ENCODE measurements at regions not wholly inside any gene's neighbourhood (a gene's known extent, or its start where the extent isn't known, plus 50 kb on each side); places are given as distances from the start of the nearest gene placed in this dataset.

DNA sequence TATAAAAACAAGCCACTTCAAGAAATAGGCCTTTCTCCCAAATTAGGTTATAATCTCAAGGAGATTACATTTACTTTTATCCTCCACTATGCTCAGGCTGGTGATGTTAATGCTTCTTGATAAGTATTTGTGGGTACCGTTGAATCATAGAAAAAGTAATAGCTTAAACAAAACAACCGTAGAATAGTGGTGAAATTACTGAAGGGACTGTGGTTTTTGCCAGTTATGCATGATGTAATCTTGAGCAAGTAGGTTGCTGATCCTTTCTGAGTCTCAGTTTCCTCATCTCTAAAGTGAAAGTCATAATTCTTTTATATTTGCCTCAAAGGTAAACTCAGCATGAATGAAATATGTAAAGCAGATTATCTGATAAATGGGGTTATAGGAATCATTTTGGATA lies 187.3 kb upstream of the JAG1 start:
- DNase-seq (ENCODE audit: low spot score) = no peak
- no peak for ATAC-seq

DNA sequence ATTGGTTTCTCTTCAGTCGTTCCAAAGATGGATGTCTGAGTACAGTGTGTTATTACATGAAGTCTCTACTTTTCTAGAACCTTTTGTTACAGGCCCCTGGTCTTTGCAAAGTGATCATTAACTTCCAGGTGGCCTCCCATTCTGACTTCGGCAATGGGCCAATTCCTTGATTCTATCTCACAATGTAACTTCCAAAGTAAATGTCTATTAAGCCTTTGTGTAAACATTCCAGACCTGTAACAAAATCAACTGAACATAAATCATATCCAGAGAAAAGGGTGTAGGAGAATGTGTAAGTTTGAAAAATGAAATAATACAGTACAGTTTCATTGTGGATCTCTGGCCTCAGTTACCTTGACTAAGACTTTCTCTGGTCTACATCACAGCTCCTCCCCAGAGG lies 187.8 kb upstream of the JAG1 start:
- ATAC-seq (no peak), DNase-seq (ENCODE audit: low spot score) (no peak)

DNA sequence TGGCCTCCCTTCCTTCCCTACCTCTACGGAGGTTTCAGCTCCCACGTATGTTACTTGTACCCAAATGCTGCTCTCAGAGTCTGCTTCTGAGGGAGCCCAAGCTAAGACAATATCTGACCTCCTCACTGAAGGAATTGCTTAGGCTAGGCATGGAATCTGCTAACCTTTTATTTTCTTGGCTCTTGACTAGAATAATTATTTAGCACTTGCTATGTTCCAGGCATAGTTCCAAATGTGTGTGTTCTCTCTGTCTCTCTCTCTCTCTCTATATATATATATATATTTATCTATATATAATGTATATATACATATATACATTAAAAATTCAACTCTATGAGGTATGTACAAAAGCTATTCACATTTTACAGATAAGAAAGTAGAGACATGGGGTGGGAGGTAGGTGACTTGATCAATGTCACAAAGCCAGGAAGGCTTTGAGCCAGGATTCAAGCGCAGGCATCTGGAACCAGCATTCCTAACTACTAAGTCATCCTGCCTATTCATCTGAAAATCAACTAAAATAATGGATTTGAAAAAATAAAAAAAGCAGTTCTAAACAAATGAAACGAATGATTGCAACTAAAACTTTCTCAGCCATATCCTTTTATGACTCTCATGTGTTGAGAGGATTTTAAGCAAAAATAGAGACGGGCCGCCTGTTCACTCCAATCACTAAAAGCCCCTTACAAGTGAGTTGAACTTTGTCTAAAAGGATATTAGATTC lies 189.7 kb upstream of the JAG1 start:
- no peak for DNase-seq (ENCODE audit: low spot score)
- ATAC-seq = no peak

DNA sequence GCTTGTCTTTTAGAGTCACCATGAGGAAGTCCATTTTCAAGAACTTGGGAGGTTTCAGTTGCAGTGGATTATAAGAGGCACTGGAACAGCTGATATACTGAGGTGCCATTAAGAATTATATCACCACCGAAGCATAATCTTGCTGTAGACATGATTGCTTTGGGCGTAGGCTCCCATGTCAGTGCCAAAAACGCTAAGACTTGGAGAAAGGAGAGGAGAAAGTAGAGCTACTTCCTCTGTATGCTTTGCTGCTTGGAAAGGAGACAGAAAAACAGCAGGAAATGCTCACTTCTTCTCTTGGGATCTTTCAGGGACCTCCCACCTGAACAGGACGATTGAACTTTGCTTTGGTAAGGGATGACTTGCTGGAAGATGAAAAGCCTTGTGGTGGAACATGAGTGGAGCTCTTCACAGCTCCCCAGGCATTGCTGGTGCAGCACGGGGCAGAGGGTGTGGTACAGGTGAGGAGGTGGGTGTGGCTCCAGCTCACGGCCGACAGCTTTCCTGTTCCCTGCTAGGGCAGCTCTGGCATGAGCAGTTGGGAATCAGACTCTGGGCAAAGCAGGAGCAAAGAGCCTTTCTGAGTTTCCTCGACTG lies 190.4 kb upstream of the JAG1 start:
- ATAC-seq (no peak), DNase-seq (ENCODE audit: low spot score) (no peak)

DNA sequence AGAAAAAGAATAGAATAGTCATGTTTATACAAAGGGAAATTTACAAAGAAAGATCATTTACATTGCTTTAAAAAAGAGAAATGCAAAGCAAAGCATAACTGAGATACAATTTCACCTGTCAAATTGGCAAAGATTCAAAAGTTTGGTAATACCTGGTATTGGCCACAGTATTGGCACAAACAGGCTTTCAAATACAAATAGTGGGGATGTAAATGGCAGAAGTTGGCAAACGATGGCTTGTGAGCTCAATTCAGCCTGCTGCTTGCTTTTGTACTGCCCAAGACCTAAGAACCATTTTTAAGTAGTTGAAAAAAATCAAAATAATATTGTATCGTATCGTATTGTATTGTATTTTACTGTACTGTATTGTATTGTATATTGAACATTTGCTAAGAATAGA lies 194.5 kb upstream of the JAG1 start:
- ATAC-seq = no peak
- no peak for DNase-seq (ENCODE audit: low spot score)

DNA sequence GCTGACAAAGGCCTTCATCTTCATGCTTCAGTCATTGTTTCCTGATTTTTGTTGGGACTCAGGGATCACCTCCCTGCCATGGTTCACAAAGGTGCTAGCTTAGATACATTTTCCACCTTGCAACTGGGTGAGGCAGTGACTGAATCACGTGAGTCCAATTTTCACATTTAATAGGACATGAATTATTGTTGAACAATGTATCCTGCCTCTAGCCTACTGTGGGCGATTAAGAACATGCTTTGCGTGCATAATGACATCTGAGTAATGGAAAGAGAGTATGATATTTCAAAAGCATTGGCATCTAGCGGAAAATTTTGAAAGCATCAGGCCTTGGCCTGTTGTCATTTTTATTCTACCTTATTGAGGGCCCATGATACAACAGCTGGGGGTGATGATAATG lies 199.2 kb upstream of the JAG1 start:
- ATAC-seq (no peak), DNase-seq (ENCODE audit: low spot score) (no peak)

DNA sequence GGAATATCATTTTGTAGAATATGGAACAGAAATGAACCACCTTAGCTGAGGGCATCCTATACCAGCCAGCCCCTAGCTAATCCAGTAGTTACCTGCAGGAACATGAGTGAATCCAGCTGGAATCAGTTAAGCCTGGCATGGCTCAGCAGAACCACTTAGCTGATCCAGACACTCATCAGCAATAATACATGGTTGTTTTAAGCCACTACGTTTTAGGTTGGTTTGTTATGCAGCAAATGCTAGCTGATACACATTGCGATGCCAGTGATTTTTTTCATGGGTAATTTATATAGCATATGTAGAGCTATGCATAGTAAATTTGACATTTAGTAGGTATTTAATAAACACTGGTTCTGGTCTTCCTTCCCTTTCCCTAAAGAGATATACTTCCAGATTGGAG lies 201.9 kb upstream of the JAG1 start:
- DNase-seq (ENCODE audit: low spot score) = no peak
- ATAC-seq = no peak

DNA sequence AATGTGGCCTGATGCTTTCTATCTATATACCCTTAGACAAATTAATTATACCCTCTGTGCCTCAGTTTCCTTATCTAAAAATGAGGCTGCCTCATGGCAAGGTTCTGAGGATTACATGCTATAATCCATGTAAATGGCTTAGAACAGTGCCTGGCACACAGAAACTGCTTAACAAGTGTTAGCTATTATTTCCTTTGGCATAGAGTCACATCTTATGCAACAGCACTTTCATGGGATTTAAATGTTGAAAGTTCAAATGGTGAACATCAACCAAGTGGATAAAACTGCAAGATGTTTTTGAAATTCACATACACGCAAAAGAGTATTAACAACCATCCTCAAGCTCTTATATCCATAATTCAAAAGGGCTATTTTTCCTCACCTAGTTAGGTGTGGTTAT lies 202.8 kb upstream of the JAG1 start:
- ATAC-seq (peak; percentile 84), DNase-seq (ENCODE audit: low spot score) (no peak)

DNA sequence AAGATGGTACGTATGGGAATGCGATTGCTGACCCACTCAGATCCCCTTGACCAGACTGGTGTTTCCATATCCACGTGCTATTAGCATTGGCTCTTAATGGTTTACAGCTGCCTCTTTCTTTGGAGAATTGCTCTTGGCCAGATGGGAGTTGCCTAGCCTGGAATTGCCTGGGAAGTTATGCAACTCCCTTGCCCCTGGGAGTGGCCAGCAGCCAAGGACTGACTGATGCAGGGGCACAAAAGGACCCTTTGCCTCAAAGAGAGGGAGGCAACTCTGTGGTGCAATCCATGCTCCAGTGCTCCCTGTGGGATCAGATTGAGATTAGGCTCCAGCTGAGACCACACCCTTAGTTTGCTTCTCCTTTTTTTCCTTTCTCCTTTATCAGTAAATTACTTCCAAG lies 203.5 kb upstream of the JAG1 start:
- DNase-seq (ENCODE audit: low spot score) (no peak), ATAC-seq (no peak)

DNA sequence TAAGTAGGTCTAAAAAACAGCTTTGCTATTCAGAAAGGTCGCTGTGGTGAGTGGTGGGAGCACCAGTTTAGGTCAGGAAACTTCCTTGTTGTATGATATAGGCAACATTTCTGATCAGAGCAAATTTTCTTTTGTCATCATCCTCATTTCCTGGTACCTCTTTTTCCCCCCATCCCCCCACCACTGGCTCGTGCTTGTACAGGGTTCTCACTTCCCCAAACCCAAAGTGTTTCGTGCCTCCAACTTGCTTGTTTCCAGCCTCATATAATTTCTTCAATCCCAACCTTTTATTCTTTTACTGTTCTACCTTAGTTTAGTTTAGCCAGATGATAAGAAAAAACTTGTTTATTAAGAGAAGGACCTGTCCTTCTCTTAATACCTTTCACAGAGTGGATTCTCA lies 209.4 kb upstream of the JAG1 start:
- no peak for DNase-seq (ENCODE audit: low spot score)
- ATAC-seq = no peak

DNA sequence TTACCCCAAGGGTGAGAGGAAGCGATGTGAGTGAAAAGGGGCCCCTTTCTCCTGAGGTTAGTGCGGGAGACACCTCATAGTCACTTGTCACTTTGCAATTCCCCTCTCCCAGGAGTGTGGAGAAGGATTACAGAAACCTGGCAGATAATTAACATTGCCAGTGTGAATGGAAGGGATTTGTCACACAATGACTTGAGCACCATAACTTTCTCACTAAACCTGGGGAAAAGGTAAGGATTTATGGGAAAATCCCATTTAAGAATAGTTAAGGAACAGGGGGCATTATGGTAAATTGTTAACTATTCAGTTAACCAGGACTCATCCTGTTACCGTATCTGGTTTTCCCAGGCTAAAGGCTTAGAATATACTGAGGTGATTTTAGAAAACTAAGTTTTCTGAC lies 219.5 kb upstream of the JAG1 start:
- DNase-seq (ENCODE audit: low spot score) (no peak), ATAC-seq (no peak)

DNA sequence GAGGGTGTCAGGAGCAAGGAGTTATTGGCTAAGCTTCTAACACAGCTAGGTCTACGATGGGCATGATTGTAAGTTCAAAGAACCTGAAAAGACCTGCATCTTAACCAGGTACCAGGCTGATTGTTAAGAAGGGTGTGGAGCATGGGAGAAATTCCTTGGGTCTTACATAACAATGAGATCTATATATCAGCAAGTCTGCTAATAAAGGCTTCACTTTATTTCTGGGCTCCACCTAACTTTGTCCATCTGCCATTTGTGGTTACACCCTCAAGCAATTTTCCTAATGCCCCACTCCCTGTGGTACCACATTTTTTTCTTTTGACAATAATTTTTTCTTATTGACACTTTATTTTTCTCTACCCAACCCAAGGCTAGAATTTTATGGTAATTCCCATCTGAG lies 223.5 kb upstream of the JAG1 start:
- no peak for DNase-seq (ENCODE audit: low spot score)

DNA sequence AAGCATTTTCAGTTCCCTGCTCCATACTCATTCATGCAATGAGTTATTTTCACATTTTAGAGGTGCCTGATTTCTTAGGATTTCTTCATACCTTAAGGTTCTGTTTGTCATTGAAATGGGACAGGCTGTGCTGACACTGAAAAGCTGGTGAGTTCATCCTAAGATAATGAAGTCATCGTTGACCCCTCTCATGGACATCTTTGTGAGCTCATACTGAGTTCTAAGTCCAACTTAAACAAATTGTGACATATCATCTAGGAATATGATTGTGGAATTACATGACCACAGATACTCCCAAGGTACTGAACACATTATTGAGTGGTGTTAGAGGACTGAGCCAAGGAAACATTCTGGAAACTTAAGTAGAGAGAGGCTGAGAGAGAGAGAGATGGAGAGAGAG lies 224.8 kb upstream of the JAG1 start:
- ATAC-seq (no peak), DNase-seq (ENCODE audit: low spot score) (no peak)

More for the DNA sequence above, 223.5 kb upstream of the JAG1 start:
- no peak for ATAC-seq

DNA sequence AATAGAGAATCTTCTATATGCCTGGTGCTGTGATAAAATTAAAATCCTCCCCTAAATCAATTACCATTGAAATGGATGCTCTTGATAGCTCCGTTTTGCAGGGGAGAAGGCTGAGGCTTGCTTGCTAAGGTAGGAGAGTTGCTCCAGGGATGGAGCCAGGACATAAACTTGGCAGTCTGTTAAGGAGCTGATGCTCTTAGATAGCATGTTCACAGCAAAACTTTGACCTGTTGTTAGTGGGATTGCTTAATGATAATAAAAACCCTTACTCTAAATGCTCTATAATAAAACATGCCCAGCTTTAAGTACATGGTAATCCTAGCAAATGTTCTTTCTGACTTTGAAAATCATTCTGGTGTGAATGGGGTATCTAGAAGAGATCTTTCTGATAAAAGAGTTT lies 228.4 kb upstream of the JAG1 start:
- ATAC-seq (no peak), DNase-seq (ENCODE audit: low spot score) (no peak)

DNA sequence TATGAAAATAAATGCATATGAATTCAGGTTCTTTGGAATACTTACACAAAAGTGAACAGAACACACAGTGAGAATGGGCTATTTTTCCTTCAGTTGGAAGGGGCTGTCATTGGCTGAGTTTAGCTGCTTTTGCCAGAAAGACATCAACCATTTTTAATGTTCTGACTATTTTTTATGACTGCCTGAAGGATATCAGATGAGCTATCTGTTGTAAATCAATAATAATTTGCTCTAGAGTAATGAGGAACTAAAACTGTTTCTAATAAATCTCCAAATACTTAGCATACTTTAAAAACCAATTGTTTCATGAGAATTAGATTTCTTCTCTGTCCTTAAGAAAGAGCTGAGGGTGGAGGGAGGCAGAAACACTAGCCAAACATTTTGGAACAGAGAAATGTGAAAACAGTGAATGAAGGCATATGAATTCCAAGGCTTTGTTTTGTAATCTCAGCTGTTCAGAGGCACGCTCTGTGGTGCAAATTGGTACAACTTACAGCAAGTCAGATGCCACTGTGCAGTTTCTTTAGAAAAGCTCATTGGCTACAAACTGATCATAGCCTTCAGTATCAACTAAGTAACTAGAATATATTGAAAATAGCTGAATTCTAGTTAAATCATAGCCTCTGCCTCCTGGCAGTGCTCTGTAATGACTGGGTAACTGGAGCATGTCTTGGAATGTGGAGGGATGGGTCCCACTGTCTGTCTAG lies 228.9 kb upstream of the JAG1 start:
- DNase-seq (ENCODE audit: low spot score) (no peak), ATAC-seq (no peak)

DNA sequence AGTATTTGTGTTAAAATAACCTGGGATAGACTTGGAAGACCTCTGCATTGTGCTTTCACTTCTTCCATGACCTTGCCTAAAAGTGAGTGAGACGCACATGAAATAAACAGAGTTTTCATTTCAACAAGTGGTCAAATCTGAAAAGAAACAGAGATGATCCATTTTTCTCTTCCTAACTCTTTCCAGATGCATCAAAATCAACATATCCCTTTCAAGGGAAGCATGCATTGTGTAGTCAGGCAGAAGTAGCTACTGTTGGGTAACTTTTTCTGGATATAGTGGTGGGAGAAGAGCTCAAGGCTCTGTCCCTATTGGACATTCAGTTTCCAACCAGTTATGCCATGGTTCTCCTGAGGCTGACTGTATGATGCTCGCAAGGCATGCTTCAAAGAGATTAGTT lies 233.0 kb upstream of the JAG1 start:
- DNase-seq (ENCODE audit: low spot score) (no peak), ATAC-seq (no peak)

DNA sequence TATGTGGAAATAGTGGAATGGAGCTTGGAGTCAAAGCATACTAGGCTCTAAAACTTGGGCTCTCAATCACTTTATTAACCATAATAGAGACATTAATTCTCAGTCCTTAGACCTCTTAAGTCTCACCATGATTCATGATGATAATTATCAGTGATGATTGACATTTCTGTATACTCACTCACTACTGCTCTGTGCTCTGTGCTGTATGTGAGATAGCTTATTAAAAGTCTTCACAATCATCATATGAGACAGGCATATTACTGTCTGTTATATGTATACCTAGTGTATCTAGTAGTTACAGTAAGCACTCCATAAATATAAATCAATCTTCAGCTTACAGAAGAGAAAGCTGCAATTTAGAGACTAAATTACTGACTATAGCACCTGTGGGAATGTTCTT lies 236.0 kb upstream of the JAG1 start:
- DNase-seq (ENCODE audit: low spot score) (no peak), ATAC-seq (no peak)

DNA sequence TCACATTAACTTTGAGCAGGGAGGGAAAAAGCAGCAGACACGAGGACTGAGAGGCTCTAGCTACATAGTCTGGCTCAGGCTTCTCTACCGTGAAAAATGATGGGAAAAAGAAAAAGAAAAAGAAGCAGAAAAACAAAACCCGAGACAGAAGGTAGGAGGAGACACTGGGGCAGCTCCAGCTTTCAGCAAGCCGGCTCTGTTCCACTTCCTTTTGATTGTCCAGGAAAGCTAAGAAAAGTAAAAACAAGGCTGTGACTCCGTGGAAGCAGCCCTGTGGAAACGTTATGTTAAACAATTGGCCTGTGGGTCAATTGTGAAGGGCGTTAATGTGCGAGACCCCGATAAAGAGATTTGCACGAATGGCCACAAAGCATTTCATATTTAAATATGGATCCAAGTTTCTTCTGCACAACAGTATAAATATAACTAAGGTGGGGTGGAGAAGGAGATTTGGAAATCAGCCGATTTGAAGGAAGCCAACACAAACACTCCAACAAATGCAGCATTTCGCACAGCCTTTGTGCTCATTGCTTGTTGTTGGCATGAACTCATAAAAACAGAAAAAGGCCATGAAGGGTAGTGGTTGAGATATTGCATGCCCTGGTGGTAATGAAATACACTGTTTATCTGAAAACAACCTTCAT lies 236.9 kb upstream of the JAG1 start:
- DNase-seq (ENCODE audit: low spot score) = no peak
- no peak for ATAC-seq

DNA sequence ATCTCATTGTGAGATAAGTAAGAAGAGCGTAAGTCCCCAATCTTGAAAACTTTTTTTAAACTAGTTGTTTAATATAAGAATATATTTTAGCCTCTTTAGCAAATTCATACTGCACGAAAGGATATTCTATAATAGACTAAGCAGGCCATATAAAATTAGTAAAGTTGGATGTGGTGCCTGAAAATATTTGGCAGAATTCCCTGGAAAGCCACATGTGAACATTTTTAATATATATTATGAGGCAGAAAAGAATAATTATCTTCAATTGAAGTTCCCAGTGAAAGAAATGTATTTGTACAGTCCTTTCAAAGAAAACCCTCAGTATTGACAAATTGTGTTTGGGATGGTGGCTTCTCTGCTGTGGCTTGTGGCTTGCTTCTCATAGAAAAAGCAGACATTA lies 237.5 kb upstream of the JAG1 start:
- DNase-seq (ENCODE audit: low spot score) = no peak

DNA sequence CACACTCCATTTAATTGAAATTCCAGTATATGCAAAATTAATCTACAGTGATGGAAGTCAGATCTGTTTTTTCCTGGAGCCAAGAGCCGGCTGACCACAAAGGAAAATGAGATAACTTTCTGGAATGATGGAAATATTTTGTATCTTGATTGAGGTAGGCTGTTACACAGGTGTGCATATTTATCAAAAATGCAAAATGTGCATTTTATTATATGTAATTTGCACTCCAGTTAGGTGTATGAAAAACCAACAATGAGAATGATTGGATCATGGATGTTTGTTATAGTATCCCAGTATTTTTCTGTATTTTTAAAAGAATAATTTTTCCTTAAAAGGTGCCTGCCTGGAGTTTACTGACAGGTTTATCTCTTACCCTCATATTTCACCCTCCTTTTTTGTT lies 242.0 kb upstream of the JAG1 start:
- DNase-seq (ENCODE audit: low spot score) = no peak
- ATAC-seq = no peak

More for the DNA sequence above, 237.5 kb upstream of the JAG1 start:
- ATAC-seq = no peak

DNA sequence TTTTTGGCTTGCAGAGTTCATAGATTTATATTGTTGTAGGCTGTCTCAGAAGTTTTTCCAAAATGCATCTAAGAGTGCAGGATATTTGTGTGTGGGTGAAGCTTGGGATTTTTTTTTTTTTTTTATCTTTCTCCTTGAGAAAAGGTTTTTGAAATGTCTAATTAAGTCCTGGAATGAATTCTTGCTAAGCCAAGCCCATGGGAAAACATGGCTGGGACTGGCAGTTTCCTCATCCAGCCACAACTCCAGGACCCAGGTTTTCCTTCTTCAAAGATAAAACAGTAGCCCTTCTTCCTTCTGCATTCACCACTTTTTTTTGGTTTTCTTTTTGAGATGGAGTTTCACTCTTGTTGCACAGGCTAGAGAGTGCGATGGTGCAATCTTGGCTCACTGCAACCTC lies 242.5 kb upstream of the JAG1 start:
- ATAC-seq (no peak), DNase-seq (ENCODE audit: low spot score) (no peak)

DNA sequence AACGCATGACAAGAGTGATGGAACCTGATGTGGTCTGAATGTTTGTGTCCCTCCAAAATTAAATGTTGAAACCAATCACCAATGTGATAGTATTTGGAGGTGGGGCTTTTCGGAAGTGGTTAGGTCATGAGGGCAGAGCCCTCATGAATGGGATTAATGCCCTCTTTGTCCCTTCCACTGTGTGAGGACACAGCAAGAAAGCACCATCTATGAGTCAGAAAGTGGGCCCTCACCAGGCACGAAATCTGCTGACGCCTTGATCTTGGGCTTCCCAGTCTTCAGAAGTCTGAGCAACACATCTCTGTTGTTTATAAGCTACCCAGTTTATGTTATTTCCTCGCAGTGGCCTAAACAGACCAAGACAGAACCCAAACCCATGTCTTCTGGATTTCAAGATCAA lies 244.0 kb upstream of the JAG1 start:
- no peak for DNase-seq (ENCODE audit: low spot score)
- no peak for ATAC-seq
